ENCODE measurements at regions not wholly inside any gene's neighbourhood (a gene's known extent, or its start where the extent isn't known, plus 50 kb on each side); places are given as distances from the start of the nearest gene placed in this dataset.

- ATAC-seq (no peak), DNase-seq (ENCODE audit: low spot score) (no peak)
- intact Hi-C loops (cut with DNase I), result no loop called here
These were observed 270.6 kb upstream of the MARCKS start for GRCh38 chr6:113586413-113587077.

GRCh38 chr6:113587078-113587699 lies 270.0 kb upstream of the MARCKS start:
- intact Hi-C loops (cut with DNase I), result no loop called here
- ATAC-seq (peak; percentile 50), DNase-seq (ENCODE audit: low spot score) (no peak)

DNA sequence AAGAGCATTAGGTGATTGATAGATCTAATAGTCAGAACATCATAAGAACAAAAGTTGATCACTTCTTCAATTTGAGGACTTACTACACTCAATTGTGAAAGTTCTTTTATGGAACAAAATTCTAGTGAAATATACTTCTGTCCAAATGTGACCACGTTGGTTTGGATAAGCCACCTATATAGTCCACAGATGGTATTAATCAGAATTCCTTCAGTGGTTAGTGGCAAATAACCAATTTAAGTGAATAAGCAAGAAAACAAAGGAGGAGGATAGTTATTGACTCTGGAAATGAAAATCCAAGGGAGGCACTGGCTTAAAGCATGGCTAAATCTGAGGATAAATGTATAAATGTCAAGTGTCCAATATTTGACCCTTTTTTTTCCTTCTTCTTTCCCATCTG lies 268.5 kb upstream of the MARCKS start:
- intact Hi-C loops (cut with DNase I), result no loop called here
- ATAC-seq, result peak; percentile 27
- DNase-seq (ENCODE audit: low spot score), result no peak

- intact Hi-C loops (cut with DNase I), result no loop called here
- no peak for DNase-seq (ENCODE audit: low spot score)
- ATAC-seq, result no peak
These were observed 265.0 kb upstream of the MARCKS start for GRCh38 chr6:113591896-113592827.

GRCh38 chr6:113594726-113595125 lies 262.4 kb upstream of the MARCKS start:
- no peak for ATAC-seq
- intact Hi-C loops (cut with DNase I), result no loop called here
- no peak for DNase-seq (ENCODE audit: low spot score)

- DNase-seq (ENCODE audit: low spot score), result no peak
These were observed 261.2 kb upstream of the MARCKS start for GRCh38 chr6:113595911-113596376.

GRCh38 chr6:113596387-113597230 lies 260.5 kb upstream of the MARCKS start:
- DNase-seq (ENCODE audit: low spot score) (no peak), ATAC-seq (peak; percentile 85)
- intact Hi-C loops (cut with DNase I), result no loop called here

More at GRCh38 chr6:113595911-113596376, 261.2 kb upstream of the MARCKS start:
- peak; percentile 74 for ATAC-seq
- intact Hi-C loops (cut with DNase I), result no loop called here

- no peak for DNase-seq (ENCODE audit: low spot score)
- intact Hi-C loops (cut with DNase I), result no loop called here
- peak; percentile 30 for ATAC-seq
These were observed 259.9 kb upstream of the MARCKS start for GRCh38 chr6:113597231-113597583.

- DNase-seq (ENCODE audit: low spot score) (no peak), ATAC-seq (no peak)
- intact Hi-C loops (cut with DNase I), result no loop called here
These were observed 258.4 kb upstream of the MARCKS start for GRCh38 chr6:113598786-113599185.

DNA sequence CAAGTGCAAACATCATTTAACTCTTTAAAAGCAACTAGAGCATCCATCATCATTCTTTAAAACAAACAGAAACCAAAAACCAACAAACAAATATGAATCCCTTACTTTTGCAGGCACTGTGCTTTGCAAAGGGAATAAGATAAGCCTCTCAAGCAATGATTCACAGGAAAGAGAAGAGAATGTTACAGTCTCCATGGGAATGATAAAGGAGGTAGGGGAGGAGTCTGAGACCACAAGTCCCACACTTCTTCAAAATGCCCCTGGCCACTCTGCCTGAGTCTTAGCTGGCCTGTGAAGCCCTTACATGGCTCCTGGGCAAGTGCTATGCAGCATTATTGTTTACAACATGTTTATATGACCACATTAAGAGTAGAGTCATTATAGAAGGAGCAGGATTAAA lies 257.7 kb upstream of the MARCKS start:
- no peak for DNase-seq (ENCODE audit: low spot score)
- intact Hi-C loops (cut with DNase I), result no loop called here
- no peak for ATAC-seq

- no peak for DNase-seq (ENCODE audit: low spot score)
- ATAC-seq, result no peak
- intact Hi-C loops (cut with DNase I), result no loop called here
These were observed 256.4 kb upstream of the MARCKS start for GRCh38 chr6:113600551-113601339.

DNA sequence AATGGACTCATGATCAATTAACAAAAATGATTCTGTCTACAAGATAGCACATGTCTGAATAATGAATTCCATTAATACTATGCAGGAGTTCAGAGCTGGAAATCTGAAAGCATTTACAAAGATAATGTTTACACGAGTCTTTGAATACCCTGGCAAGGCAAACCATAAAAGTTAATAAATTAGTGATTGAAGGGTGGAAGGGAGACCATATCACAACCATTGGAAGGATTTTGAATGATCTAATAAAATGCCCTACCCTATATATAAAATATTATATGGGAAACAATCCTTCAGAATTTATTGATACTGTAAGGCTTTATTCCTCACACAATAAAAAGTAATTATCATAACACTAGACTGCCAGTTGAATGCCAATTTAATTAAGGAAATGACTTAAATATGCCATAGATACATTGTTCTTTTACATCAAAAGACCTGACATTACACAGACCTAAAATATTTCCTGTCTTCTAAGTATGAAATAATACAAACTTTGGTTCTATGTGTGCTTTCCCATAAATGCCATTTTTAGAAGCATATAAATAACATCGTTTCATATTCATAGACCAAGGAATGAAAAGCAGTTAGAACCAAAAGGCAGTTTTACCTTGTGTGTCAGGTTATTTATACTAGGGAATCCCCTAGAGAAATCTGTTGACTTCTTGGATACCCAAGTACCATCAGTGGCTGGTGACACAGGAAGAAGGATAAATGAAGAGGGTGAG lies 249.2 kb upstream of the MARCKS start:
- intact Hi-C loops (cut with DNase I), result no loop called here
- DNase-seq (ENCODE audit: low spot score), result no peak
- ATAC-seq, result no peak

DNA sequence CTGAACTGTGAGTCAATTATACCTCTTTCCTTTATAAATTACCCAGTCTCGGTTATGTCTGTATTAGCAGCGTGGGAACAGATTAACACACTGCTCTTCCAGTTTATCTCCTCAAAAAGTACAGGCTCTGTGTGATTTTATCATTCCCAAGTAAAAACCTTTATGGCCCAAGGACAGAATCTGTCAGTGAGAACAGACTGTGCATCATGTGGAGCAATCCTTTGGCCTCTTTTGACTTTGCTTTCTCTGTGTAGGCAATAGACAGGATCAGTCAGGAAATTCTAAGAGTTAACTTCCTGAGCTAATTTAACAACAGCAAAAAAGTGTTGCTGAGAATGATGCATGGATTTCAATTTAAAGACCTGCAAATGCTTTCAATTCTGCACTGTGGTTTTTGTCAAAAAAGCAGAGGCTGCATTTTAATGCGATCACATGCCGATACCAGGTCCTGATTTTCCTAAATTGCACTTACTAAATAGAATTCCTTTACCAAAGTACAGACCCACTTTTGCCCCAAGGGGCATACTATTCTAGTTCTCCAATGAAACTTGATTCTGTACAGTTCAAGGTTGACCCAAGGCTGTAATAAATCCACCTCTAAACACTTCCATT lies 246.7 kb upstream of the MARCKS start:
- ATAC-seq (no peak), DNase-seq (ENCODE audit: low spot score) (no peak)
- intact Hi-C loops (cut with DNase I), result no loop called here

DNA sequence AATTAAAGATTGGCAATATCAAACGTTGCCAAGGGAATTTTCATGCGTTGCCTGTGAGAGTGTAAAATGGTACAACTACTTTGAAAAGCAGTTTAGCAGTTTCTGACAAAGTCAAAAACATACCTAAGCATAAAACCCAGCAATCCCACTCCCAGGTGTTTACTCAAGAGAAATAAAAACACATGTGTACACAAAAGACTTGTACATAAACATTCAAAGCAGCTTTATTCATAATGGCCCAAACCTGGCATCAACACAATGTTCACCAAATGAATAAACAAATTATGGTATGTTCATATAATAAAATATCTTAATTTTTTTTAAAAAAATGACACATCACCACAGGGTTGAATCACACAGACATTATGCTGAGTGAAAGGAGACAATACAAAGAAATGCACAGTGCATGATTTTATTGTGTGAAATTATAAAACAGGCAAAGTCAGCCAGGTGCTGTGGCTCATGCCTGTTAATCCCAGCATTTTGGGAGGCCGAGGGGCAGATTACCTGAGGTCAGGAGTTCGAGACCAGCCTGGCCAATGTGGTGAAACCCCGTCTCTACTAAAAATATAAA lies 240.4 kb upstream of the MARCKS start:
- no peak for ATAC-seq
- intact Hi-C loops (cut with DNase I), result no loop called here

DNA sequence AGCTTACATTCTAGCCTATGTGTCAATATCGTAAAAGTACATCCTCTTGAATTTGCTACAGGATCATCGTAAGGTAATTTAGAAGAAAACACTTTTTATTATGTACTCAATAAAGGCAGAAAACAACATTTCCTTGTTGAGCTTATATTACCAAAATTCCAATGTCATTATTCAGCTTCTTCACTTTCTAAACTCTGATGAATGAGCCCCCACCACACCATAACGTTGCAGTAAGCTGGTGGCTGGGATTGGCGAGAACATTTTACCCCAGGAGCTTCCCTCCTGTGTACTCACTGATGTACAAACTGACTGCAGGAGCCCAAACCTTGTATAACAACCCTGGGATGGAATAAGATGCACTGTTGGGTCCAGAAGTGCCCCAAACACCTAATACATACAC lies 238.1 kb upstream of the MARCKS start:
- ATAC-seq, result no peak
- DNase-seq (ENCODE audit: low spot score), result no peak
- intact Hi-C loops (cut with DNase I), result no loop called here

More for the DNA sequence above, 240.4 kb upstream of the MARCKS start:
- no peak for DNase-seq (ENCODE audit: low spot score)

DNA sequence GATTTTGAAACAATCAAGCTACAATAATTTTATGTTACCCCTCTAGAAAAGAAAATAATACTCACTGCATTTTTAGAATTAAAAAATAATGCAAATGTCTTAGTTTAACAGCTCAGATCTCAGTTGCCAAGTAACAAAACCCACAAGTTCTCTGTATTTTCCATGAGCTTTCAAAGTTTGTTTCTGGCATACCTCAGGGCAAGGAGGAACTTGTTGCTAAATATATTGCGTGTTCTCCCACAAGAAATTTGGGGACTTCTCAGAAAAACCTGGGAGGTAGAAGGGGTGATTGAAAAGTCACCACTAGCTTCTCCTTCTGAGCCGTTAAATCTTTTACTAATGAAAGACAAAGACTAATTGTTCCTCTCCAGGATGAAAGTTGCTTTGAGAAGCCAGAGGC lies 236.8 kb upstream of the MARCKS start:
- intact Hi-C loops (cut with DNase I), result no loop called here

GRCh38 chr6:113622254-113622653 lies 234.9 kb upstream of the MARCKS start:
- DNase-seq (ENCODE audit: low spot score) (no peak), ATAC-seq (no peak)
- intact Hi-C loops (cut with DNase I), result no loop called here

More for the DNA sequence above, 236.8 kb upstream of the MARCKS start:
- DNase-seq (ENCODE audit: low spot score) (no peak), ATAC-seq (peak; percentile 65)
